ENCODE measurements at regions not wholly inside any gene's neighbourhood (a gene's known extent, or its start where the extent isn't known, plus 50 kb on each side); places are given as distances from the start of the nearest gene placed in this dataset.

GRCh38 chr11:126129727-126130671, 67.3 kb upstream of the CDON start:
- DNase-seq (ENCODE audit: low spot score), result no peak

- no peak for DNase-seq (ENCODE audit: low spot score)
Measured at GRCh38 chr11:126127898-126128297, 65.2 kb upstream of the CDON start.

- DNase-seq (ENCODE audit: low spot score), result no peak
Measured at GRCh38 chr11:126127284-126127845, 64.7 kb upstream of the CDON start.

GRCh38 chr11:126124231-126124661, 61.6 kb upstream of the CDON start:
- no peak for DNase-seq (ENCODE audit: low spot score)

GRCh38 chr11:126123686-126124085, 61.0 kb upstream of the CDON start:
- DNase-seq (ENCODE audit: low spot score), result no peak

- no peak for DNase-seq (ENCODE audit: low spot score)
Measured at GRCh38 chr11:126122863-126123262, 60.2 kb upstream of the CDON start.

GRCh38 chr11:126121296-126121695, 58.6 kb upstream of the CDON start:
- no peak for DNase-seq (ENCODE audit: low spot score)

GRCh38 chr11:126118806-126119205, 56.1 kb upstream of the CDON start:
- DNase-seq (ENCODE audit: low spot score), result no peak

- peak; percentile 87 for DNase-seq (ENCODE audit: low spot score)
Measured at GRCh38 chr11:126115816-126116331, 53.2 kb upstream of the CDON start.

GRCh38 chr11:126115127-126115495, 52.4 kb upstream of the CDON start:
- no peak for DNase-seq (ENCODE audit: low spot score)

- no peak for DNase-seq (ENCODE audit: low spot score)
Measured at GRCh38 chr11:126114486-126115126, 51.9 kb upstream of the CDON start.

- DNase-seq (ENCODE audit: low spot score), result no peak
Measured at GRCh38 chr11:126113963-126114362, 51.3 kb upstream of the CDON start.

- peak; percentile 92 for DNase-seq (ENCODE audit: low spot score)
Measured at GRCh38 chr11:126113515-126113957, 50.9 kb upstream of the CDON start.

- no peak for DNase-seq (ENCODE audit: low spot score)
Measured at GRCh38 chr11:126113012-126113411, 50.3 kb upstream of the CDON start.

- peak; percentile 76 for DNase-seq (ENCODE audit: low spot score)
Measured at GRCh38 chr11:126112547-126112946, 49.9 kb upstream of the CDON start.

Data from AG20443 (cell line).